Progenitor cell of endocrine pancreas (in vitro differentiated cells): ENCODE measurements at regions not wholly inside any gene's neighbourhood (a gene's known extent, or its start where the extent isn't known, plus 50 kb on each side); places are given as distances from the start of the nearest gene placed in this dataset.

Experiments used
- DNase-seq: peaks from one replicate; pipeline ENCODE4 v3.0.0; 2021; ENCODE audit warnings: low spot score; ENCODE audit not compliant: unreplicated experiment
- H3K27ac Mint-ChIP-seq: 2 replicates; pipeline ENCODE4 v1.8.0; 2021; ENCODE audit warnings: mild to moderate bottlenecking, moderate library complexity, mixed read lengths
- H3K27me3 Mint-ChIP-seq: 2 replicates; pipeline ENCODE4 v1.8.0; 2021; ENCODE audit warnings: mixed read lengths
- H3K36me3 Mint-ChIP-seq: 2 replicates; pipeline ENCODE4 v1.8.0; 2022; ENCODE audit warnings: mixed read lengths; ENCODE audit not compliant: insufficient read depth
- H3K4me1 Mint-ChIP-seq: 2 replicates; pipeline ENCODE4 v1.8.0; 2021; ENCODE audit warnings: low read depth, mixed read lengths
- H3K4me3 Mint-ChIP-seq: 2 replicates; pipeline ENCODE4 v1.8.0; 2021; ENCODE audit warnings: low read depth, mild to moderate bottlenecking, moderate library complexity, mixed read lengths
- H3K9me3 Mint-ChIP-seq: 2 replicates; pipeline ENCODE4 v1.8.0; 2021; ENCODE audit warnings: low read depth, mixed read lengths
- TF ChIP-seq, protein P1 (sequence below): fragments of 200-600 bp; sonication (generic); IDR thresholded peaks from one replicate; pipeline ENCODE4 v1.5.0; 2021; ENCODE audit warnings: antibody characterized with exemption, mild to moderate bottlenecking; ENCODE audit not compliant: unreplicated experiment

DNA sequence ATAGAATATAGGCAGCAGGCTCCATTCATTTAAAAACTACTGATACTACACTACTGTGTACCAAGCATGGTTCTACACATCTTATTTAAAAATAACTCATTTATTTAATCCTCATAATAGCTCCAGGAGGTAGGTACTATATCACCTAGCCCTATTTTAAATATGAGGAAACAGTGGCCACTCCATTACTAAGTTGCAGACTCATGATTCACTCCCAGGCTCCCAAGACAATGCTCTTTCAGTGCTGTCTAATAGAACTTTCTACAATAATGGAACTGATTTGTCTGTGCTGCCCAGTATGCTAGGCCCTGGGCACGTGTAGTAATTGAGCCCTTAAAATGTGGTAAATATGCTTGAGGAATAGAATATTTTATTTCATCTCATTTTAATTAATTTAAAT lies 357.1 kb downstream of the LTN1 start:
- TF ChIP-seq, protein P1, sequence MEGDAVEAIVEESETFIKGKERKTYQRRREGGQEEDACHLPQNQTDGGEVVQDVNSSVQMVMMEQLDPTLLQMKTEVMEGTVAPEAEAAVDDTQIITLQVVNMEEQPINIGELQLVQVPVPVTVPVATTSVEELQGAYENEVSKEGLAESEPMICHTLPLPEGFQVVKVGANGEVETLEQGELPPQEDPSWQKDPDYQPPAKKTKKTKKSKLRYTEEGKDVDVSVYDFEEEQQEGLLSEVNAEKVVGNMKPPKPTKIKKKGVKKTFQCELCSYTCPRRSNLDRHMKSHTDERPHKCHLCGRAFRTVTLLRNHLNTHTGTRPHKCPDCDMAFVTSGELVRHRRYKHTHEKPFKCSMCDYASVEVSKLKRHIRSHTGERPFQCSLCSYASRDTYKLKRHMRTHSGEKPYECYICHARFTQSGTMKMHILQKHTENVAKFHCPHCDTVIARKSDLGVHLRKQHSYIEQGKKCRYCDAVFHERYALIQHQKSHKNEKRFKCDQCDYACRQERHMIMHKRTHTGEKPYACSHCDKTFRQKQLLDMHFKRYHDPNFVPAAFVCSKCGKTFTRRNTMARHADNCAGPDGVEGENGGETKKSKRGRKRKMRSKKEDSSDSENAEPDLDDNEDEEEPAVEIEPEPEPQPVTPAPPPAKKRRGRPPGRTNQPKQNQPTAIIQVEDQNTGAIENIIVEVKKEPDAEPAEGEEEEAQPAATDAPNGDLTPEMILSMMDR: no peak

DNA sequence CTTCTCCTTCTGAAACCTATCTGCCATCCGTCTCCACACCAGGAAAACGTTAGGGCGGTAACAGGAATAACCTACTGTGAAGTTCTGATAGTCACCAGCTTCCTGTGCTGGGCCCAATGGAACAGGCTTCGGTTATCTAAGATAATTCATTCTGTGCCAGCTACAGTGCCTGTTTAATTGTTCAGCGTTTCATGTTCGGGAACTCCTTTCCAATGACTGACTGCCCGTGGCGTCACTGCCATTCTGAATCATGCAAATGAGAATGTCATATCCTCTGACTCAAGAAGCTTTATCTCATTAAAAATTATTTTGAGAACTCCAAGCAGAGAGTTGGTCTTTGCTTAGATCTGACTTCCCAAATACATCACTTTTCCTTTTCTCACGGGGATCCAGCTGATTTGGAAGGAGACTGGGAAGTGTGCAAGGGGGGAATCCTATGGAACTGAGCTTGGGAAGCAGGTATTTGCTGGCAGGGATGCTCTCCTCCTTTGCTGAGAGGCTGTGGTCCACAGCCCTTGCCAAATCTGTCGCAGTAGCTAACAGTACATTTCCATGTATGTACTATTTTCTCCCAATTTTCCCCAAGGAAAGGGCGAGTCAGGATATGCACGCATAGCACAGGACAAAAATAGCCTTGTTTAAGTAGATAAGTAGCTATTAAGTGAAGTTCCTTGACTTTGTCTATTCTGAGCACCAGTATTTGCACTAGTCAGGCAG lies 358.7 kb downstream of the LTN1 start:
- no peaks in the 10 kb centered on the region for H3K27me3 Mint-ChIP-seq
- no peaks in the 10 kb centered on the region for H3K36me3 Mint-ChIP-seq
- no peaks in the 10 kb centered on the region for H3K9me3 Mint-ChIP-seq
- H3K4me1 Mint-ChIP-seq: peaks cover 2% of the 10 kb centered on the region
- no peak for DNase-seq
- TF ChIP-seq, protein P1: no peak
- H3K27ac Mint-ChIP-seq: no peak overlapping the region
- no peak overlapping the region for H3K4me3 Mint-ChIP-seq

More for the DNA sequence above, 357.1 kb downstream of the LTN1 start:
- no peaks in the 10 kb centered on the region for H3K36me3 Mint-ChIP-seq
- H3K9me3 Mint-ChIP-seq: no peaks in the 10 kb centered on the region
- no peaks in the 10 kb centered on the region for H3K27me3 Mint-ChIP-seq
- H3K4me1 Mint-ChIP-seq: peaks cover 2% of the 10 kb centered on the region
- no peak for DNase-seq
- H3K27ac Mint-ChIP-seq: no peak overlapping the region
- no peak overlapping the region for H3K4me3 Mint-ChIP-seq

GRCh38 chr21:28632755-28633408 lies 359.8 kb downstream of the LTN1 start:
- H3K4me3 Mint-ChIP-seq: no peak overlapping the region
- TF ChIP-seq, protein P1: no peak
- no peak overlapping the region for H3K27ac Mint-ChIP-seq

GRCh38 chr21:28627691-28628090 lies 365.0 kb downstream of the LTN1 start:
- no peaks in the 10 kb centered on the region for H3K36me3 Mint-ChIP-seq
- H3K27me3 Mint-ChIP-seq: no peaks in the 10 kb centered on the region
- H3K27ac Mint-ChIP-seq: no peak overlapping the region
- TF ChIP-seq, protein P1: no peak
- peaks cover 2% of the 10 kb centered on the region for H3K4me1 Mint-ChIP-seq
- peaks cover 5% of the 10 kb centered on the region for H3K9me3 Mint-ChIP-seq
- H3K4me3 Mint-ChIP-seq: no peak overlapping the region
- no peak for DNase-seq

More at GRCh38 chr21:28632755-28633408, 359.8 kb downstream of the LTN1 start:
- Mint-ChIP-seq H3K9me3 (no peaks in the 10 kb centered on the region), H3K4me1 (peaks cover 2% of the 10 kb centered on the region), H3K36me3 (no peaks in the 10 kb centered on the region), H3K27me3 (no peaks in the 10 kb centered on the region)
- no peak for DNase-seq

DNA sequence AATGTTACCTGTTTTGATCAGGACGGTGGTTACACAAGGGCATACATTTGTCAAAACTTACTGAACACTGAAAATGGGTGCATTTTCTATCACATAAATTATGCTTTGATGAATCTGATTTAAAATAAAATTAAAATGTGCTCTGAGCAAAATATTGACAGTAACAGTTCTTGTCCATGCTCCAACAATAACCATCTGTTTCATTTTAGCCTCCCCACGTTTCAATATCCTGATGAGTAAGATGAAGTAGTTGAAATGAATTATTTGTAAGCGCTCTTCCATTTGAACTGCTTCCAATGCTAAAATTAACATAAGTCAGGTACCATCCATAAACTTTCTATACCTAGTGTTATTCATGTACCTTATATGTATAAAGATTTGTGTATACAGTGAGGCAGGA lies 365.4 kb downstream of the LTN1 start:
- H3K4me3 Mint-ChIP-seq: no peak overlapping the region
- peaks cover 2% of the 10 kb centered on the region for H3K4me1 Mint-ChIP-seq
- no peaks in the 10 kb centered on the region for H3K27me3 Mint-ChIP-seq
- no peak for DNase-seq
- H3K36me3 Mint-ChIP-seq: no peaks in the 10 kb centered on the region
- TF ChIP-seq, protein P1: no peak
- peaks cover 8% of the 10 kb centered on the region for H3K9me3 Mint-ChIP-seq
- H3K27ac Mint-ChIP-seq: no peak overlapping the region
